GM04503 (cell line): ENCODE measurements at regions not wholly inside any gene's neighbourhood (a gene's known extent, or its start where the extent isn't known, plus 50 kb on each side); places are given as distances from the start of the nearest gene placed in this dataset.

Experiments used
- DNase-seq: peaks from one replicate; pipeline ENCODE4 v3.0.0-alpha.2; 2012; ENCODE audit warnings: low read depth

DNA sequence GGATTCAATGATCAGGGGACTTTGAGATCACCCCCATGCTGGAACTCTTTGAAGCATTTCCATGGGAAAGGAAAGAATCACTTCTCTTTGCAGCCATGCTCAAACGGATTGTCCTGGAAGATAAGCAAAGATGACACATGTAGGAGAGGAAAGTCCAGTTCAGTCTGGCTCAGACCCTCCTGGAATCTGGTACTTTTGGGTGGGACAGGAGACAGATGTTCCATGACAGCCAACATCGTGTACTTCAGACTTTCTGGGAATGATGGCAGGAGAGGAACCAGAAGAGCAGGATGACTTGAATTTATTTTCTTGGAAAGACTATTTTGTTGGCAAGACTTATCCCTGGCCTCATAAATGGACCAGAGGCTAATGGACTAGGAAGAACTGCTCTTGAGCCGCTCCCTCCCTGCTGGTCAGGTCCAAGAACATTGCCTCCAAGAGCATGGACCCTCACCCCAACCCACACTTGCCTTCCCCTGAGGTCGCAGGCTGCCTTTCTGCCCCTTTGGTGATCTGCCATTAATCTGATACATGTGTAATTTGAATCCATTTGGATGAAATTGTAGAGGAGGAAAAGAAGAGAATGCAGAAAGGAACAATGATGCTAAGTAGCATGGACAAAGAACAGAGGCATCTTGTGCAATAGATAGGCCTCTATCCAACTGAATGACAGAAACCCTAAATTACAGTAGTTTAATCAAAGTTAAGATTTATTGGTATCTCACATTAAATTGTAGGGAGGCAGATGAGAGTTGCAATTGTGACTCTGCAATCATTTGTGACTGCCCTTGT, 201.0 kb downstream of the SNX19 start:
- DNase-seq: no peak

DNA sequence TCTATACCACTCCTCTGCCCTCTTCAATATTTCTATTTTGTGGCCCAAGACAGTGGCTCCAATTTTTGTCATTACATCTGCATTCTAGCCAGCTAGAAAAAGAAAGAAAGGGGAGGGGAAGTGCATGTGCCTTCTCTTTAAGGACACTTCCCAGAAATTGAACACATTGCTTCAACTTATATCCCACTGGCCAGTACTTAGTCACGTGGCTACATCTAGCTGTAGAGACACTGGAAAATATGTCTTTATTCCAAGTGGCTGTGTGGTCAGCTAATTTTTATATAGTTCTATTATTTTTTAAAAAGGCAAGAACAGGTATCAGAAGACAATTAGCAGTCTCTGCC, 200.4 kb downstream of the SNX19 start:
- DNase-seq: no peak

GRCh38 chr11:130718120-130718519, 198.2 kb downstream of the SNX19 start:
- no peak for DNase-seq

DNA sequence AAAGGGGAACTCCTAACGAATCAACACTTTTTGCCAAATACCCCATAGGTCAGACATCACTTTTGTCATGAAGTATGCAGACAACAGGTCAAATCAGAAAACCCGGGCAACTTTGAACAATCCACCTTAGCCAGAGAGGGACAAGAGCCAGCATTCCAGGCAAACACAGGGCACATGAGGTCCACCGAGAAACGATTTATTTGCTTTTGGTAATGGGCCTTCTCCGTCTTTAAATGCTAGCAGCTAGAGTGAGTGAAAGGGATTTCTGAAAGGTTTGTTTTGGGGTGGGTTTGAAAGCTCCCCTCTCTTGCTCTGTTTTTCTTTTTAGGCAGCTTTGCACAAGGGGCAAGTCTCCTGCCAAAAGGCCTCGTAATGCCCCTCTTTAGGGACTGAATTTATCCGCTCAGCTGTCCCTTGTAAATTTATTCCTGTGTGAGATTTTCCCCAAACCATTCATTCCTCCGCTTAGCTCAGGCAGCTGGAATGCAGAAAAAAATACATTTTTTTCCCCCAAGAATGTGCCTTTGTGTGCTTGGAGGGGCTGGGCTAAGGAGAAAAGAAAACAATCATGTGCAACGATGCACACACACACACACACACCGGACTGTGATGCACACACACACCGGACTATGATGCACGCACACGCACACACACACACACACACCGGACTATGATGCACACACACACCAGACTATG, 196.9 kb downstream of the SNX19 start:
- no peak for DNase-seq

DNA sequence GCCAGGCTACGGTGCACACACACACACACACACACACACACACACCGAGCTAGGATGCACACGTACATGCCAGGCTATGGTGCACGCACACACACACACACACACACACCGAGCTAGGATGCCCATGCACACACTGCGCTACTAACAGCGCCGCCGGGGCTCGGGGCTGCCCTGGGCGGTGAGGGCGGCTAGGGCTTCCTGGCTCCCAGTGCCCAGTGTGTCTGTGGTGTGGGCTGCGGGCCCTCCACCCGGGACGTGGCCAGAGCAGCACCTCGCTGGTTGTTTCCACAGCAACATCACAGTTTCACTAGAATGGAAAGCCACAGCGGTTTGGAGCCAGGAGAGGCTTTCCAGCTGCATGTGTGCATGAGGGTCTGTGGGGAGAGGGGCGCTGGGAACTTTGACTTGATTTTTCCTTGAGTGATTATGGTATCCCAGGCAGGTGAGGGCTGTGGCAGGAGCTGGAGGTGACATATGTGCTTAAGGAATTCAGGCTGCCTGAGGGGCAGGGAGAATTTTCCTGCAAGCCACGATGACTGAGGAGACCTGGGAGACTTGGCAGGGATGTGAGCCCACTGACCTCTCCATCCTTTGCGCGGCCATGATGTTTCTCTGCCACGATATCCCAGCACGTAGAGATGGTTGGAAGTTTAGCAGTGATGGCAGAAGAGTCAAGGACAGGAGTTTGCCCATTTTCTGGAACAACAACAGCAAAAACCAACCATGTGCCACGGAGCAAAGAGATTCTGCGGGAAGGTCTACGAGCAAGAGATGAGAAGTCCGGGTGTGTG, 195.9 kb downstream of the SNX19 start:
- no peak for DNase-seq

DNA sequence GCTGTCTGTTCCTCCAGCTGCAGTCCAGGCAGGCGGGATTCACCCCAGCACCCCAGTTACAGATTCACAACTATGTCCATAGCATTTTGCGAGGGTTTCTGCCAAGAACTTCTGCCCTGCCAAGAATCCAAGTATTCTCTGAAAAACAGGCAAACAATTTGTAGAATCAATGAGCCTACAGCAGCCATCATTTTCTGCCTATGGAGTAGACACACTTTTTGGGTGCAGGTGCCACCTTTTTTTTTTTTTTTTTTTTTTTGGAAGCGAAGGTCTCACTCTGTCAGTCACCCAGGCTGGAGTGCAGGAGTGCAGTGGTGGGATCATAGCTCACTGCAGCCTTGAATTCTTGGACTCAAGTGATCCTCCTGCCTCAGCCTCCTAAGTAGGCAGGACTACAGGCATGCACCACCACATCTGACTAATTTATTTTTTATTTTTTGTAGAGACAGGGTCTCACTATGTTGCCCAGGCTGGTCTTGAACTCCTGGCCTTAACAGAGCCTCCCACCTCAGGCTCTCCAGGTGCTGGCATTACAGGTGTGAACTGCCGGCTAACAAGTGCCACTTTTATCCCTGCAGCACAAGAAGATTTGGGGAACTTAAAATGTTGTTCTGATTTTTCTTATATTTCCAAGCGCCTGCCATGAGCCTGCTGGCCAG, 195.1 kb downstream of the SNX19 start:
- DNase-seq: no peak

DNA sequence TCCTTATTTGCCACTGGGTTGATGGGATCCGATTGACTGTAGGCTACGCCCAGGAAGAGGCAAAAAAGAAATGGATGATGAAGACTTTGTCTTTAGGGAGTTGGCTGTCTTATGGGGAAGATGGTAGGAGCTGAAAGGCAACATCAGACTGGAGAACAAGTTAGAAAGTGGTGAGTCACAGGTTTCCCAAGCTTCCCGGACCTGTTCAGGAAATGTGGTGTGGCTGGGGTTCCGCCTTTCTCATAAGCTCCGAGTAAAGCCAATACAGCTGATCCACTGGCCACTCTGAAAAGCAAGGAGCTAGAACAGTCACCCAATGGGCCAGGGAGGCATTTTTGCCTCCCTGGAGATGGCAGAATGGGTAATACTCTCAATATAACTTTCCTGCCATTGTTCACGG, 194.5 kb downstream of the SNX19 start:
- no peak for DNase-seq

GRCh38 chr11:130722401-130722800, 193.9 kb downstream of the SNX19 start:
- no peak for DNase-seq

DNA sequence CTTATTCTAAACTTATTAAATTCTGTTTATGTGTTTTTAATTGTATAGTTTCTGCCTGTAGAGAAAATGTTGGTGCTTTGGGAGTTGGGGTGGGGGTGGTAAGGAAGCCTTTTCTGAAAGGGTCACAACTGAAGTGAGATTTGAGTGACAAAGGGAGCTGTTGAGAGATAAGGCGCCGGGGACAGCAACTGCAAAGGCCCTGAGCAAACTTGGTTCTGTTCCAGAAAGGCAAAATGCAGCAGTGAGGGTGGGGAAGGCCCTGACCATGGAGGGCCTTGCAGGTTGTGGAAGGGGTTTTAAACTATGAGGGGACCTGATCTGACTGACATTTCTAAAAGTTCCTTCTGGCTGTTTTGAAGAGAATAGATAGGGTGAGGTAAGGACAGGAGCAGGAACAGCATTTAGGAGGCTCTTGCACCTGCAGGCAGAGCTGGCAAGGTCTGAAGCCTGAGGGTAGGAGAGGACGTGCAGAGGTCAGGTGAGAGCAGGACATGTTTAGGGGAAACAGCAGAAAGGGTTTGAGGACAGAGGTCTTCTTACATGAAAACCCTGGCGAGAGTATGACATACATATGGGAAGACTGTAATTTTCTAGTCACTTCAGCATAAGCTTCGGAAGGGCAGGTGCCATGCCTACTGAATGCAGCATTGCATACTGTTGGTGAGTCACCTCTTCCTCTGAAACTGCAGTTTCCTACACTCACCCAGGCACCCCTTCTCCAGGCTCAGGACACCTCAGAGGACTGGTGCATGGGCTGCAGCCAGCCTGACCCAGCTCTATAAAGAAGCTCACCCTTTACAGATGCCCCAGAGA, 190.7 kb downstream of the SNX19 start:
- no peak for DNase-seq

GRCh38 chr11:130726234-130727037, 189.8 kb downstream of the SNX19 start:
- DNase-seq: no peak

GRCh38 chr11:130727157-130728119, 188.8 kb downstream of the SNX19 start:
- no peak for DNase-seq

GRCh38 chr11:130728185-130729180, 187.8 kb downstream of the SNX19 start:
- DNase-seq: no peak

GRCh38 chr11:130729193-130729592, 187.1 kb downstream of the SNX19 start:
- DNase-seq: no peak

DNA sequence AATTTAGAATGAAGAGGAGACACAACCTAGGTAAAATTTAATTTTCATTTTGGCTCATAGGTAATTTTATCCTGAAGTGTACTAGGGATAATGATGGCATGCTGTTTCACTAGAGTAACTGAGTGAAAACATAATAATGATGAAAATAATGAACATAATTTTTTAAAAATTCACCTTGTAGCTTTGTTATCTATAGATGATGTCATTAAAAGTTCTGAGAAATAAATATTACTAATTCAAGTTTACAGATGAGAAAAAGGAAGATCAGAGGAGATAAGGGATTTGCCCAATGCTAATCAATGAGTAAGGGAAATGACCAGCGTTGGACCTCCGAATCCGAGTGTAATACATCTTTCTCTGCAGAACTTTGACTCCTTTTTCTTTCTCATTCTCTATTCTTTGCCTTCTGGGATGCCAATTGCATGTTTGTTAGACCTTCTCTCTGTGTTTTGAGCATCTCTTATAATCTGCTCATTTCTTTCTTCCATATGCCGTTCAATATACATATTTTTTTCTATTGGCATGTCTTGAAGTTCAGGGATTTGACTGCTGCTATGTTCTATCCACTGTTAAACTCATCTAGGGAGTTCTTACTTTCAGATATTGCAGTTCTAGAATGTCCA, 186.5 kb downstream of the SNX19 start:
- no peak for DNase-seq

- no peak for DNase-seq
These were observed 184.9 kb downstream of the SNX19 start for GRCh38 chr11:130731401-130731800.

DNA sequence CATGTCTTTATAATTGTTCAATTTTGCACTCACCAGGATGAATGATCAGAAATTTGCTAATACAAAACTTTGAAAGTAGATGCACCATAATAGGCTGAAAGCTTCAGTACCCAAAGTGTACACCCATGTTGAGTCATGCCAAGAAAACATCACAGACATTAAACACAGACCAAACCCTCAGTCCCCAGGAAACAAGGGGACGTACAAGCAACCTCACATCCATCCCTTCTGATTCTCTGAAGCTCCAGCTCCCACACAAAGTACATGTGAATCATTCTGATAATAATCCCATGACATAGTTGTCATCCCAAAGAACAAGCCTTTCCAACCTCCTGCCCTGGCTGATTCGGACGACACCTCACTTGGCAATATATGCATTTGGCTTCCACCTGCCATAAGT, 183.8 kb downstream of the SNX19 start:
- DNase-seq: no peak

- DNase-seq: no peak
These were observed 179.0 kb downstream of the SNX19 start for GRCh38 chr11:130737041-130737830.
